ENCODE measurements at regions not wholly inside any gene's neighbourhood (a gene's known extent, or its start where the extent isn't known, plus 50 kb on each side); places are given as distances from the start of the nearest gene placed in this dataset.

DNA sequence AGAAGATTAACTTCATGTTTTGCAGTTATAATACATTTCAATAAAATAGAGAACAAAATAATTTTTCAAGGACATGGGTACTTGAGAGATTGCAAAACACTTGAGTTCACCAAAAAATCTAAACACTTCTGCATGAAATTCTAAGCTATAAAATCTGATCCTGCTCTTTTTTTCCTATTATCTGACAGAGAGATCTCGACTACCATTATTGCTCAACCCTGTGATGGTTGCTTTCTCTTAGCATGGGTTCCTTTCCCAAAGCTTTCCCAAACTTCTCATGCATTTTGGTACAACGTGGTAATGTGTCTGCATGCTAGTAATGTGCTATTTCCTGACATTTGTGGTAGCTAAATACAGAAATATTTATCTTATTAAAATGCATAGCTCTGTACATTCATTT is 1243.1 kb upstream of the ADGRB3 start:
- no peak for TF ChIP-seq CTCF (IDR thresholded peaks at IDR 0.05; ENCODE audit: extremely low read depth, missing control alignments)
- no peak for DNase-seq (ENCODE audit: low spot score)

GRCh38 chr6:67369679-67370078 is 1265.4 kb upstream of the ADGRB3 start:
- no peak for DNase-seq (ENCODE audit: low spot score)
- no peak for TF ChIP-seq CTCF (IDR thresholded peaks at IDR 0.05; ENCODE audit: extremely low read depth, missing control alignments)

DNA sequence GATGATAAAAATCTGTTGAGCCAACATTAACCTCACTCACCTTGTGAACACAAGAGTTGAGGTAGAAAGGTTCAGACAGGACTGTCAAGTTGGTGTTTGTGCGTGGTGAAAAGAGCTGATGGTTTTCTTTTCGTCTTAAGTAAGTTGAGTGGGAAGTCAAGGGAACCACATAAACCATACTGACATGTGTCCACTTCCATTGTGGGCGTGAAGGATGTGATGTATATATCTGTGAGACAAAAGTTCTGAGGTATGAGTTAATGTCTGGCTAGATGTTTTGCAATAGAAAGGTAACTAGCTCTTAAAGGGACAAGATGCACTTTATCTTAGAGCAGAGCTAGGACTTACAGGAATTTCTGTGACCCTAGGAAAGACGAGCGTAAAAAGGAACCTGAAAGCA is 1272.1 kb upstream of the ADGRB3 start:
- no peak for DNase-seq (ENCODE audit: low spot score)
- TF ChIP-seq CTCF (IDR thresholded peaks at IDR 0.05; ENCODE audit: extremely low read depth, missing control alignments) = no peak

- TF ChIP-seq CTCF (IDR thresholded peaks at IDR 0.05; ENCODE audit: extremely low read depth, missing control alignments) = no peak
- DNase-seq (ENCODE audit: low spot score) = no peak
Measured at GRCh38 chr6:67361264-67361663, 1273.8 kb upstream of the ADGRB3 start.

DNA sequence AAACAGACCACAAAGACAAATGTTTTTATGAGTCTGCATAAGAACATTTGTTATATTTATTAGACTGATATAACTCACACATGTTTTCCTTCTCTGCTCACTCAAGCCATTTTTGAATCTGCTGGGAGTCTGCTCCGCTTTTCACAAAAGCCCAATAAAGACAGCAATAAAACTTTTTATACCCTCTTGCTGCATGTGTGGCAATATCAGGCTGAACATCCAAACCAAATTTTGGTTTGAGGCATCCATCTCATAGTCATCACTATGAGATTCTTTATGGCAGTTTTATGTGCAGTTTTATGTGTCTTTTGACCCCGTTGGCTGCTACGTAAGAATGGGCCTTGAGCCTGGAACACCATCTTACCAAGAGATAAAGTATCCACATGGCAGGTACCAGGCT is 1276.8 kb upstream of the ADGRB3 start:
- DNase-seq (ENCODE audit: low spot score) = no peak
- TF ChIP-seq CTCF (IDR thresholded peaks at IDR 0.05; ENCODE audit: extremely low read depth, missing control alignments) = no peak

- DNase-seq (ENCODE audit: low spot score) = no peak
- TF ChIP-seq CTCF (IDR thresholded peaks at IDR 0.05; ENCODE audit: extremely low read depth, missing control alignments) = no peak
Measured at GRCh38 chr6:67353861-67354260, 1281.2 kb upstream of the ADGRB3 start.

GRCh38 chr6:67352717-67353116 is 1282.4 kb upstream of the ADGRB3 start:
- no peak for TF ChIP-seq CTCF (IDR thresholded peaks at IDR 0.05; ENCODE audit: extremely low read depth, missing control alignments)
- no peak for DNase-seq (ENCODE audit: low spot score)

All from GM20000 (cell line).